ENCODE measurements at regions not wholly inside any gene's neighbourhood (a gene's known extent, or its start where the extent isn't known, plus 50 kb on each side); places are given as distances from the start of the nearest gene placed in this dataset.
"Not testable (repeated sequence)": the region's sequence is repeated elsewhere in the genome, so short reads cannot be mapped to it uniquely, and the experiment has no call there.

DNA sequence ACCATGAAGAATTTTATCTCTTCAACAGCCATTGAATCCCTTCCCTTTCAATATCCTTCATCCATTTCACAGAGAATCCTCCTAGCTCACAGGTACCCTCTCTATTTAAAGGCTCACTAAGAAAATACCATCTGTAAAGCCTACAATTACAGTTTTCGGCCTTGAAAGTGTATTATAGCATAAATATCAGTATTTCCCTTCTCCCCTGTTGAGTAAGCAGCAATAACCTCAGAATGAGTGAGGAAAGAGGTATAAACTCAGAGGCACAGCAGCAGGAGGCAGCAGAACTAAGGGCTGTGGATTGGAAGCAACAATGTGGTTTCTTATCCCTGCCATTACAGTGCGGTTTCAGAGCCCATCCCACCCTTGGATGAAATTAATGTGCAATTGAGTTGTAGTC, 360.6 kb upstream of the ATP10A start:
- DNase-seq (ENCODE audit: low spot score) (no peak), ATAC-seq (ENCODE audit: low FRiP score) (no peak)
- TF ChIP-seq, protein P1, sequence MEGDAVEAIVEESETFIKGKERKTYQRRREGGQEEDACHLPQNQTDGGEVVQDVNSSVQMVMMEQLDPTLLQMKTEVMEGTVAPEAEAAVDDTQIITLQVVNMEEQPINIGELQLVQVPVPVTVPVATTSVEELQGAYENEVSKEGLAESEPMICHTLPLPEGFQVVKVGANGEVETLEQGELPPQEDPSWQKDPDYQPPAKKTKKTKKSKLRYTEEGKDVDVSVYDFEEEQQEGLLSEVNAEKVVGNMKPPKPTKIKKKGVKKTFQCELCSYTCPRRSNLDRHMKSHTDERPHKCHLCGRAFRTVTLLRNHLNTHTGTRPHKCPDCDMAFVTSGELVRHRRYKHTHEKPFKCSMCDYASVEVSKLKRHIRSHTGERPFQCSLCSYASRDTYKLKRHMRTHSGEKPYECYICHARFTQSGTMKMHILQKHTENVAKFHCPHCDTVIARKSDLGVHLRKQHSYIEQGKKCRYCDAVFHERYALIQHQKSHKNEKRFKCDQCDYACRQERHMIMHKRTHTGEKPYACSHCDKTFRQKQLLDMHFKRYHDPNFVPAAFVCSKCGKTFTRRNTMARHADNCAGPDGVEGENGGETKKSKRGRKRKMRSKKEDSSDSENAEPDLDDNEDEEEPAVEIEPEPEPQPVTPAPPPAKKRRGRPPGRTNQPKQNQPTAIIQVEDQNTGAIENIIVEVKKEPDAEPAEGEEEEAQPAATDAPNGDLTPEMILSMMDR (IDR thresholded peaks at IDR 0.05), result no peak

DNA sequence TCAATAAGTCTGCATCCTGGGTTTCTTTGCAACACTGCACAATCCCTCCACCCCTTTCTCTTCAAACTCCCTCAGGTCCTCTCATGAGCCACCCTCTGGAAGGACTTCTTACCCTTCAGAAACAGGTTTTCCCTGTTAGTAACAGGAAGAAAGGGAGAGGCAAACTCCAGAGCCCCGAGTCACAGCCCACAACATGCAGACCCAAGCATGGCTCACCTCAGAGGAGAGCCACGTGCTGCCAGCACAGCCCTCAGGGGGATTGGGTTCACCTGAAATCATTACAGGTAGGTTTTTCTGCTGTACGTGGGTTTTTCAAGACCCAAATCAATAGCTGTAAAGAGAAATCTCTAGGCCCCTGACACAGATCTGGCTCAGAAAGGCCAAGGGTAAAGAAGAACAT, 359.7 kb upstream of the ATP10A start:
- ATAC-seq (ENCODE audit: low FRiP score) (no peak), DNase-seq (ENCODE audit: low spot score) (no peak)
- TF ChIP-seq, protein P1 (IDR thresholded peaks at IDR 0.05), result no peak

DNA sequence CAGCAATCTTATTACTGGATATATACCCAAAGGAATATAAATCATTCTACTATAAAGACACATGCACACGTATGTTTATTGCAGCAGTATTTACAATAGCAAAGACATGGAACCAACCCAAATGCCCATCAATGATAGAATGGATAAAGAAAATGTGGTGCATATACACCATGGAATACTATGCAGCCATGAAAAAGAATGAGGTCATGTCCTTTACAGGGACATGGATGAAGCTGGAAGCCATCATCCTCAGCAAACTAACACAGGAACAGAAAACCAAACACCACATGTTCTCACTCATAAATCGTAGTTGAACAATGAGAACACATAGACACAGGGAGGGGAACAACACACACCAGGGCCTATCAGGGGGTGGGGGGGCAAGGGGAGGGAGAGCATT, 353.9 kb upstream of the ATP10A start:
- ATAC-seq (ENCODE audit: low FRiP score), result not testable (repeated sequence)

DNA sequence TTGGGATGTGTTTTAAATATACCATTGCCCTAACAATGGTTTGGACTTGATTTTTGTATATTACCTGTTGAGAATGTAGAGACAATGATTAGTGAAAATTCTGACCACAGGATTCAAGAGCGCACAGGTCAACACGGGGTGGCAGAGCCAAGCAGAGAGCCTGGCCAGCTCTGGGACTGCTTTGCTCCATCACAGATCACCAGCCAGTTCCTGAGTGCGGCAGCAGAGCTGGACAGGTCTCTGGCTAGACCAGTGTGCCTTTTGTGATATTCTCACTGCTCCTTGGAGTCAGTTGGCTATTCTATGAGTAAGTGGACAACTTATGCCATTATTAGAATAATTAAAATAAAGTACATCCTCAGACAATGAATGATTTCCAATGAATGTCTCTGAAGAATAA, 351.2 kb upstream of the ATP10A start:
- ATAC-seq (ENCODE audit: low FRiP score) (no peak), DNase-seq (ENCODE audit: low spot score) (no peak)
- TF ChIP-seq, protein P1 (IDR thresholded peaks at IDR 0.05), result no peak

More for the DNA sequence above, 353.9 kb upstream of the ATP10A start:
- not testable (repeated sequence) for DNase-seq (ENCODE audit: low spot score)

DNA sequence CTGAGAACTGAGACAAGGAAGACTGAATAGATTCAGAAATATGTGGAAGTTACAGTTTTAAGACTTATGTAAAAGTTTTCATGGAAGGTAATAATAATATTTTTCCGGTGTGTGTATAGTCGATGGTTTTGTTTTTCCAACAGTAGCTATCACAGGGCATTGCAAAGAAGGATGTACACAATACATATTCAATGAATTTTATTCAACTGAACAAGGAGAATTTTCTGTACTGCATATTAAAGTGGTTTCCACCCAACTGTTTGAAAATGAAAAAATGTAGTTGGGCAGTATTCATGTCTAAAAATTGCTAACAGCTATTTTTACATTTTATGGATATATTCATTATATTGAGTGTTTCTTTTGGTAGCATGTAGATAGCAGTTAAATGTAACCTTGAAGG, 350.3 kb upstream of the ATP10A start:
- no peak for DNase-seq (ENCODE audit: low spot score)
- TF ChIP-seq, protein P1 (IDR thresholded peaks at IDR 0.05), result no peak
- no peak for ATAC-seq (ENCODE audit: low FRiP score)

DNA sequence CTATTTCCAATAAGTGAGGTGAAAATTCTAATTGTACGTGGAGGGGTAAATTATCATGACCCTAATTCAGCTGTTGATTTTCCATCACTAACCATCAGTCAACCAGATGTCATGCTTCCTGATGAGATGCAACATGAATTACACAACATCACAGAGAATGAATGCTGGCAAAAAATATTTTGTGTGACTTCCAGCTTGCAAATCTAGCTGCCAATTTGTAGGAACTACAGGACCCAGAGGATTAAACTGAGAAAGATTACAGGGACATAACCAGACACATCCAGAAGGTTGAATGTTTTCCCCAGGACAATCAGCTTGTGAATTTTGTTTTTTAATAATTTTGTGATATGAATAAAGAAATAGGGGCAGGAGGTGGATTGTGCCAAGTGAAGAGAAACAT, 349.0 kb upstream of the ATP10A start:
- TF ChIP-seq, protein P1 (IDR thresholded peaks at IDR 0.05), result no peak
- no peak for ATAC-seq (ENCODE audit: low FRiP score)
- no peak for DNase-seq (ENCODE audit: low spot score)

DNA sequence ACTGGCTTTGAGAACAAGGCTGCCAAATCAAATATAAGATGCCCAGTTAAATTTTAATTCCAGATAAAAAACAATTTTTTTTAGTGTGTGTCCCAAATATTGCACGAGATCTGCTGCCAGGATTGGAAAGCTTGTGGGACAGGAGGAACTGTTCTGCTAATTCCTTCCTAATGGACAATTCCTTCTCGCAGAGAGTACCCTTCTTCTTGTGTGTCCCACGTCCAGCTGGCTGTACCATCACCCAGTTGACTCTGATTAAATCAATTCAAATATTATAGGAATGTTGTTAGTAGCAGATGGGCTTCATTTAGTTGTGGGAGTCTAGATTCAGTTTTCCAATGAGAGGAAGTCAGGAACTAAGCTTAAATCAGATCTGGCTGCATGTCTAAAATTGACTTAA, 347.9 kb upstream of the ATP10A start:
- DNase-seq (ENCODE audit: low spot score) (no peak), ATAC-seq (ENCODE audit: low FRiP score) (no peak)
- TF ChIP-seq, protein P1 (IDR thresholded peaks at IDR 0.05), result no peak
